ENCODE measurements at regions not wholly inside any gene's neighbourhood (a gene's known extent, or its start where the extent isn't known, plus 50 kb on each side); places are given as distances from the start of the nearest gene placed in this dataset.

- TF ChIP-seq REST (IDR thresholded peaks at IDR 0.05; ENCODE audit: low read depth) = no peak
- TF ChIP-seq, protein P1, sequence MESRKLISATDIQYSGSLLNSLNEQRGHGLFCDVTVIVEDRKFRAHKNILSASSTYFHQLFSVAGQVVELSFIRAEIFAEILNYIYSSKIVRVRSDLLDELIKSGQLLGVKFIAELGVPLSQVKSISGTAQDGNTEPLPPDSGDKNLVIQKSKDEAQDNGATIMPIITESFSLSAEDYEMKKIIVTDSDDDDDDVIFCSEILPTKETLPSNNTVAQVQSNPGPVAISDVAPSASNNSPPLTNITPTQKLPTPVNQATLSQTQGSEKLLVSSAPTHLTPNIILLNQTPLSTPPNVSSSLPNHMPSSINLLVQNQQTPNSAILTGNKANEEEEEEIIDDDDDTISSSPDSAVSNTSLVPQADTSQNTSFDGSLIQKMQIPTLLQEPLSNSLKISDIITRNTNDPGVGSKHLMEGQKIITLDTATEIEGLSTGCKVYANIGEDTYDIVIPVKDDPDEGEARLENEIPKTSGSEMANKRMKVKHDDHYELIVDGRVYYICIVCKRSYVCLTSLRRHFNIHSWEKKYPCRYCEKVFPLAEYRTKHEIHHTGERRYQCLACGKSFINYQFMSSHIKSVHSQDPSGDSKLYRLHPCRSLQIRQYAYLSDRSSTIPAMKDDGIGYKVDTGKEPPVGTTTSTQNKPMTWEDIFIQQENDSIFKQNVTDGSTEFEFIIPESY (IDR thresholded peaks at IDR 0.05; ENCODE audit: extremely low read depth, insufficient replicate concordance, low read length) = no peak
These were observed 1557.8 kb upstream of the RAG2 start (continued) for GRCh38 chr11:38155856-38156255.

DNA sequence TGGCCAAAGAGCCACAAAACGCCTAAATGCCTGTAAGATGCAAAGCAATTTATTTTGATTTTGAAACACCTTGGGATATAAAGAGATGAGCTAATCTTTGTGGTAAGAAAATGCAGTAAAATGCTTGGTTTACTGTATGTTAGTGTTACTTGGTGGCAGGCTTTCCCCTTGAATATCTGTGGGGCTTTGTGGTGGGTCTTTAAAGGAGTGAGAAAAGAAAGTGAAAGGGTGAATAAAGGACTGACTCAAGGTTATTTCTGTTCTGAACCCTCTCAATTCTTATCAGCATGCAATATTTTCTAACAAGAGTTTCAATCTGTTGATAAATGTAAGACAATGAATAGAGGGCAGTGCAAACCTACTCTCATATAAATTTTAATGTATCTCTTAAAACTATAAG, 1555.9 kb upstream of the RAG2 start:
- CTCF ChIA-PET = no interaction called here
- TF ChIP-seq, protein P2, sequence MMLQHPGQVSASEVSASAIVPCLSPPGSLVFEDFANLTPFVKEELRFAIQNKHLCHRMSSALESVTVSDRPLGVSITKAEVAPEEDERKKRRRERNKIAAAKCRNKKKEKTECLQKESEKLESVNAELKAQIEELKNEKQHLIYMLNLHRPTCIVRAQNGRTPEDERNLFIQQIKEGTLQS (IDR thresholded peaks at IDR 0.05) = no peak
- TF ChIP-seq CTCF (IDR thresholded peaks at IDR 0.05 in 2 of 3, conservative IDR thresholded peaks at IDR 0.05 in 1 of 3; ENCODE audit: borderline replicate concordance in 1 of 3, insufficient read depth in 1 of 3, low read depth in 2 of 3, low read length in 2 of 3) = no peak
- TF ChIP-seq SP1 (IDR thresholded peaks at IDR 0.05; ENCODE audit: low read depth) = no peak
- TF ChIP-seq, protein P3, sequence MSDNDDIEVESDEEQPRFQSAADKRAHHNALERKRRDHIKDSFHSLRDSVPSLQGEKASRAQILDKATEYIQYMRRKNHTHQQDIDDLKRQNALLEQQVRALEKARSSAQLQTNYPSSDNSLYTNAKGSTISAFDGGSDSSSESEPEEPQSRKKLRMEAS (IDR thresholded peaks at IDR 0.05) = no peak
- TF ChIP-seq ELF1 (IDR thresholded peaks at IDR 0.05; ENCODE audit: borderline replicate concordance, low read depth) = no peak
- TF ChIP-seq TCF7L2 (IDR thresholded peaks at IDR 0.05; ENCODE audit: borderline replicate concordance, extremely low read depth, insufficient read depth, insufficient read length) = no peak
- no peak for TF ChIP-seq EZH2 (IDR thresholded peaks at IDR 0.05)
- no peak for TF ChIP-seq POLR2A (IDR thresholded peaks at IDR 0.05; ENCODE audit: borderline replicate concordance, extremely low read depth, insufficient read depth, insufficient read length)
- TF ChIP-seq POLR2AphosphoS5 (IDR thresholded peaks at IDR 0.05; ENCODE audit: low read depth, low read length) = no peak
- TF ChIP-seq ZNF274 (IDR thresholded peaks at IDR 0.05; ENCODE audit: low read depth, low read length) = no peak
- no peak for TF ChIP-seq FOSL1 (IDR thresholded peaks at IDR 0.05; ENCODE audit: low read depth)

More for the DNA sequence above, 1555.9 kb upstream of the RAG2 start:
- Histone ChIP-seq H3K27ac (ENCODE audit: low read depth, low read length) (no peak overlapping the region), H3K4me1 (ENCODE audit: control insufficient read depth in 1 of 2, insufficient read depth in 2 of 2, low read length in 2 of 2) (no peaks in the 10 kb centered on the region), H3K9me3 (ENCODE audit: control insufficient read depth in 1 of 2, insufficient read depth in 1 of 2, low read depth in 1 of 2, low read length in 2 of 2) (peaks cover 7 to 29% of the 10 kb centered on the region in 2 experiments; a peak in 3 of 4 replicates), H3K9me2 (ENCODE audit: insufficient read depth) (no peaks in the 10 kb centered on the region), H3K9ac (ENCODE audit: low read length) (no peak overlapping the region), H2AFZ (ENCODE audit: low read depth, low read length, poor library complexity, severe bottlenecking) (no peak overlapping the region), H3K4me3 (replicated peaks in 1 of 2; ENCODE audit: low read depth in 1 of 2, low read length in 2 of 2) (no peak overlapping the region), H4K20me1 (ENCODE audit: insufficient read depth) (no peaks in the 10 kb centered on the region), H3K79me2 (ENCODE audit: insufficient read depth, low read length) (no peaks in the 10 kb centered on the region), H3K4me2 (ENCODE audit: low read length) (no peak overlapping the region), H3K36me3 (ENCODE audit: control insufficient read depth in 1 of 2, insufficient read depth in 2 of 2, low read length in 2 of 2) (no peaks in the 10 kb centered on the region), H3K27me3 (ENCODE audit: insufficient read depth, low read length) (no peaks in the 10 kb centered on the region)
- ChIA-PET POLR2A (no interaction called here), RAD21 (ENCODE audit: low non-redundant PET in 1 of 2, low total read pairs in 2 of 2, uncharacterized antibody in 2 of 2, unreplicated experiment in 2 of 2) (no interaction called here)
- intact Hi-C loops (cut with micrococcal nuclease) = no loop called here
- no TSS peak for BruUV-seq (replicated peaks)
- DNase-seq (ENCODE audit: low read depth, low spot score) (no peak), ATAC-seq (no peak)
